Esophagus muscularis mucosa (tissue), 4 donors: ENCODE measurements at regions not wholly inside any gene's neighbourhood (a gene's known extent, or its start where the extent isn't known, plus 50 kb on each side); places are given as distances from the start of the nearest gene placed in this dataset.

Experiments
- DNase-seq: peaks from one replicate; pipeline ENCODE4 v3.0.0-alpha.2; 2017; ENCODE audit errors: extremely low spot score
- H3K27ac ChIP-seq, 4 donors: fragments of 200-600 bp; sonication (generic); replicated peaks in 1 of 4; 1 replicate in 3 of 4; 2 replicates in 1 of 4; pipeline ENCODE4 v1.5.1; 2016 to 2019; ENCODE audit warnings: mild to moderate bottlenecking in 1 of 4
- H3K27me3 ChIP-seq, 4 donors: fragments of 200-600 bp; sonication (generic); one replicate each; pipeline versions ENCODE4 v1.5.1 to v1.6.0; 2016 to 2019
- H3K36me3 ChIP-seq, 4 donors: fragments of 200-600 bp; sonication (generic); one replicate each; pipeline ENCODE4 v1.5.1; 2016 to 2019
- H3K4me1 ChIP-seq, 4 donors: fragments of 200-600 bp; sonication (generic); one replicate each; pipeline ENCODE4 v1.5.1; 2016 to 2019
- H3K4me3 ChIP-seq, 4 donors: fragments of 200-600 bp; sonication (generic); 1 replicate in 2 of 4; 2 replicates in 2 of 4; pipeline ENCODE4 v1.5.1; 2016 to 2019; ENCODE audit warnings: mild to moderate bottlenecking in 4 of 4, moderate library complexity in 1 of 4
- H3K9me3 ChIP-seq, 4 donors: fragments of 200-600 bp; sonication (generic); 1 replicate in 3 of 4; 2 replicates in 1 of 4; pipeline ENCODE4 v1.5.1; 2016 to 2019
- CTCF ChIP-seq, 3 experiments: fragments of 200-600 bp in 2 of 3; fragments of 450-650 bp in 1 of 3; sonication (generic) in 2 of 3; IDR thresholded peaks; one replicate each; pipeline ENCODE4 v1.5.1; 2017 to 2019; ENCODE audit warnings: antibody characterized with exemption in 3 of 3, mild to moderate bottlenecking in 2 of 3, moderate library complexity in 1 of 3
- POLR2A ChIP-seq: fragments of 450-650 bp; IDR thresholded peaks from one replicate; pipeline ENCODE4 v1.6.1; 2017; ENCODE audit warnings: antibody characterized with exemption, moderate library complexity, mild to moderate bottlenecking, low read depth
- WGBS: methylation state at CpG from one replicate; pipeline ENCODE4 v1.1.5; 2018; 5-methylcytosine and 5-hydroxymethylcytosine counted together
- intact Hi-C: fragments of 100-400 bp; cut with DNase I; formaldehyde crosslinking; loops from one replicate; pipeline ENCODE4 v1.15.1; 2023

DNA sequence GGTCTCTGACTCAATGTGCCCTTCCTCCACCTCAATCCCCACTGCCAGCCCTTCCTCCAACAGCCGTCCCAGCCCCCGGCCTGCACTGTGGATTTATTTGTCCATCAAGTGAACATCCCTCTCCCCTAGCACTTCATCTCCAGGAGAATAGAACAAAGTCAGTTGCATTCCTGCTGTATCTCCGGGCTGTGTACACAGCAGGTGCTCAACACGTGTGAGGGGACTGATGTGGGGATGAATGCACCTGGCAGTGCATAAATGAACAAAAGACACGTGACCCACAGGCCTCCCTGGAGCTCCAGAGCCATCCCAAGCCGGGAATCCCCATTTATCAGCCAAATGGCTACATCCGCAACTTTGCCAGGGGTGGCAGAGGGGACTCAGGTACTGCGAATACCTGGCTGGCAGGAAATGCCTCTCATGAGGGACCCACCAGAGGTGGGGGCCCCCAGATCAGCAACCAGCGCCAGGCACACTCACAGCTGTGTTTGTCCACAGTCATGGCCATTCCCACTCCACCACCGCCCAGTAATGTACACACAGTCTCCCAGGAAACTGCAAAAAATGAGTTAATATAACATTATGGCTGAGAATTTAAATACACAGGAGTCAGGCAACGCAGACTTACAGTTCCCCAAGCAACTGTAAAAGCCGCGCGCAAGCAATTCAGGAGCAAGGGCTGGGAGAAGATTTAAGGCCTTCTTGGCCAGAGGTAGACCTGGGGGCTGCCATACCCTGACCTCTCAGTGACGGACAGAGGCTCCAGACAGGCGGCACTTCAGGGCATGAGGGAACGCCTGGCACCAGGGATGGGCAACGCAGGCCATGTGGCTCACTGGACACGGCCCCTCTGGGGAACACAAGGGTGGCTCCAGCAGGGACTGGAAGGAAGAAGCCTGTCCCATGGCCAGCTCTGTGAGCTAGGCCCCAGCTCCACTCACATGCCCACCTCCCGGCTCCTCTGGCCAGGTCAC, 50.3 kb upstream of the TCF20 start:
- intact Hi-C loops: no loop called here
- DNase-seq: no peak
- H3K27me3 ChIP-seq: no peaks in the 10 kb centered on the region
- no peaks in the 10 kb centered on the region for H3K9me3 ChIP-seq
- H3K4me3 ChIP-seq: no peak overlapping the region
- H3K27ac ChIP-seq: no peak overlapping the region
- TF ChIP-seq CTCF (IDR thresholded peaks at IDR 0.05) (no peak), POLR2A (no peak)
- H3K36me3 ChIP-seq: no peaks in the 10 kb centered on the region
- 88% methylated on average over 20 of the region's 20 CpGs for WGBS
- peaks cover 2 to 33% (median 25%) of the 10 kb centered on the region in 4 donors for H3K4me1 ChIP-seq
